ENCODE measurements at regions not wholly inside any gene's neighbourhood (a gene's known extent, or its start where the extent isn't known, plus 50 kb on each side); places are given as distances from the start of the nearest gene placed in this dataset.

- no peak for DNase-seq (ENCODE audit: low read depth)
- TF ChIP-seq CTCF (IDR thresholded peaks at IDR 0.05; ENCODE audit: insufficient read depth, low read length), result no peak
- H3K4me3 ChIP-seq (ENCODE audit: low read depth, low read length), result no peak overlapping the region
Observed at GRCh38 chr2:4967206-4967605, 725.0 kb upstream of the SOX11 start.

GRCh38 chr2:4972472-4972871 is 719.7 kb upstream of the SOX11 start:
- no peak for DNase-seq (ENCODE audit: low read depth)
- H3K4me3 ChIP-seq (ENCODE audit: low read depth, low read length), result no peak overlapping the region
- TF ChIP-seq CTCF (IDR thresholded peaks at IDR 0.05; ENCODE audit: insufficient read depth, low read length), result no peak

- H3K4me3 ChIP-seq (ENCODE audit: low read depth, low read length), result no peak overlapping the region
- TF ChIP-seq CTCF (IDR thresholded peaks at IDR 0.05; ENCODE audit: insufficient read depth, low read length), result no peak
- no peak for DNase-seq (ENCODE audit: low read depth)
Observed at GRCh38 chr2:4973354-4973753, 718.8 kb upstream of the SOX11 start.

- H3K4me3 ChIP-seq (ENCODE audit: low read depth, low read length), result no peak overlapping the region
- no peak for DNase-seq (ENCODE audit: low read depth)
- no peak for TF ChIP-seq CTCF (IDR thresholded peaks at IDR 0.05; ENCODE audit: insufficient read depth, low read length)
Observed at GRCh38 chr2:4973973-4974372, 718.2 kb upstream of the SOX11 start.

GRCh38 chr2:4976407-4976806 is 715.8 kb upstream of the SOX11 start:
- no peak for DNase-seq (ENCODE audit: low read depth)
- H3K4me3 ChIP-seq (ENCODE audit: low read depth, low read length), result no peak overlapping the region
- TF ChIP-seq CTCF (IDR thresholded peaks at IDR 0.05; ENCODE audit: insufficient read depth, low read length), result no peak

- TF ChIP-seq CTCF (IDR thresholded peaks at IDR 0.05; ENCODE audit: insufficient read depth, low read length), result no peak
Observed at GRCh38 chr2:4979111-4979510, 713.1 kb upstream of the SOX11 start.

GRCh38 chr2:4980995-4981394 is 711.2 kb upstream of the SOX11 start:
- DNase-seq (ENCODE audit: low read depth), result no peak
- no peak overlapping the region for H3K4me3 ChIP-seq (ENCODE audit: low read depth, low read length)
- no peak for TF ChIP-seq CTCF (IDR thresholded peaks at IDR 0.05; ENCODE audit: insufficient read depth, low read length)

More at GRCh38 chr2:4979111-4979510, 713.1 kb upstream of the SOX11 start:
- no peak for DNase-seq (ENCODE audit: low read depth)
- H3K4me3 ChIP-seq (ENCODE audit: low read depth, low read length), result no peak overlapping the region
